HuH-7 (cell line): ENCODE measurements at regions not wholly inside any gene's neighbourhood (a gene's known extent, or its start where the extent isn't known, plus 50 kb on each side); places are given as distances from the start of the nearest gene placed in this dataset.
"Not testable (repeated sequence)": the region's sequence is repeated elsewhere in the genome, so short reads cannot be mapped to it uniquely, and the experiment has no call there.

Experiments used
- DNase-seq: peaks from one replicate; pipeline ENCODE4 v3.0.0; 2011; ENCODE audit warnings: low spot score

DNA sequence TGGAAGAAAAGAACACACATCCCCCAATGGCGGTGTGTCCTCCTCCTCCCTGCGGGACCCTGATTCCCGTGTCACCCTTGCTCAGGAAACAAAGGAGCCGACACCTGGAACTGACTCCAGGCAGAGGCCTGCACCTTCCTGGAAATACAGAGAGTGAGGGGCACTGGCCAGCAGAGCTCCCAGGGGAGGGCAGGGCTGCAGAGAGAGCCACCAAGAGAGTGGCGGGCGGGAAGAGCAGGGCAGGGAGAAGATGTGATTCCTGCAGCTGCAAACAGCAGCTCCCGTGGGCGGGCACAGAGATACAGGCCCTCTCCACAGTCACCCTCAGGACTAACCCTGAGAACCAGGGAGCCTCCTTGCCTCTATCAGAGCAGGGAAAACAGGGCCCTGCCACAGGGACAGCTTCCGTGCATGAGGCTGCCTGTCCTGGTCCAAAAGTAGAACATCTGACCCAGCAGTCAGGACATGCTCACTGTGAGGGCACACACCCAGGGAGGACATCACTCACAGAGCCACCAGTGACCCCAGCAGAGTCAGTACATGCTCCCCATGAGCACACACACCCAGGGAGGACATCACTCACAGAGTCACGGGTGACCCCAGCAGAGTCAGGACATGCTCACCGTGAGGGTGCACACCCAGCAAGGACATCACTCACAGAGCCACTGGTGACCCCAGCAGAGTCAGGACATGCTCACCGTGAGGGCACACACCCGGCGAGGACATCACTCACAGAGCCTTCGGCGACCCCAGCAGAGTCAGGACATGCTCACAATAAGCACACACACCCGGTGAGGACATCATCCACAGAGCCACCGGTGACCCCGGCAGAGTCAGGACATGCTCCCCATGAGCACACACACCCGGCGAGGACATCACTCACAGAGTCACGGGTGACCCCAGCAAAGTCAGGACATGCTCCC lies 193.1 kb downstream of the DLL1 start:
- DNase-seq = no peak

DNA sequence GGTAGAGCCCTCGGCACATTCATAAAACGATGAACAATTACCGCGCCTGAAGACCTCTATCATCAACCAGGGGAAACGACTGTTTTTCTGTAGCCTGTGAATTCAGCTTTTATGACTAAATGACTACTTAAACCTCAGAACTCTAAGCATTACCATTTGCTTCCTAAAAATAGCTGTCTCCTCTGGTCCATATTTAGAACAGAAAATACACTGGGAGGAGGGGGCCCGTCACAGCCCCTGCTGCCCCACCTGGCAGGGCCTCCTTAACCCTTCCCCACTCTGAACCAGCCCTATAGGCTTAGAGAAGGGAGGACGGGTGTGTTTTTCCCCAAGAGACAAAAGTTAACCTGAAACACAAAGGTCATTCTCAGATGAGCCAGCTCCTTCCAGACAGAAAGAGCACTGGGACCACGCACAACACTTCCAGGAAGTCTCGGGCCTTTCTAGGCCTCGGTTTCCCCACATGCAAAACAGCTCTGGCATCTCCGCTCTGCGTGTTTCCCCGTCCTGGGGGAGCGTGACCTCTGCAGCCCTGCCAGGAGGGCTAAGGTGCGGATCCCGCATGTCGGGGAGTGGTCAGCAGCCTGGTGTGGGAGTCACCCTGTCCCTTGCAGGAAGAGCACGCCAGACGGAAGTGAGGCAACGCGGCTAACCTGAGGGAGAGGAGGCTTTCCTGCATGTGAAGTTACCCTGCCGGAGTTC lies 193.9 kb downstream of the DLL1 start:
- DNase-seq = no peak

DNA sequence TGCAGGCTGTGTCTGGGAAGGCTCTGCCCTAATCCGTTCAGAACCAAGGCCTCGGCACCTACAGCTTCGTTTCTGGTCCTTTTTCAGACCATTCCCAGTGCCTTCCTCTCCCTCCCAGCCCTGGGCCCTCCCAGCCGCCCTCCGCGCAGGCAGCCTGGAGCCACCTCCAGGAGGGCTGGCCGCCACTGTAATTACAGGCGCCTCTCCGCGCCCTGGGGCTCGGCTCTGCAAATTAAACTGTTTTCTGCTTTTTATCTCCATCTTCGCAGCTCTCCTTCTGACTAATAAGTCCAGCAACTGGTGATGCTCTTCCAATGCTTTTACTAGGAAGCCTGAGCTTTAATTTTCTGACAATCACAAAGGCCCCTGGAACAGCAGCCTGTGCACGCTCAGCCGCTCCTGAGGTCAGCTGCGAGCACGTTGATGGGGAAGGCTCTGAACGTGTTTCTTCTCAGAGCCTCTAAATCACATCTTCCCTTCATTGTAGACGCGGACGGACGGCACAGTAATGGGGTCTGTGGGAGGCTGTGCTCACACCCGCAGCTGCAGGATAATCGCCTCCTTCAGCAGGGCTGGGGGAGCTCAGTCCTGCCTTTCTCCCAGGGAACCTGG lies 194.6 kb downstream of the DLL1 start:
- no peak for DNase-seq

DNA sequence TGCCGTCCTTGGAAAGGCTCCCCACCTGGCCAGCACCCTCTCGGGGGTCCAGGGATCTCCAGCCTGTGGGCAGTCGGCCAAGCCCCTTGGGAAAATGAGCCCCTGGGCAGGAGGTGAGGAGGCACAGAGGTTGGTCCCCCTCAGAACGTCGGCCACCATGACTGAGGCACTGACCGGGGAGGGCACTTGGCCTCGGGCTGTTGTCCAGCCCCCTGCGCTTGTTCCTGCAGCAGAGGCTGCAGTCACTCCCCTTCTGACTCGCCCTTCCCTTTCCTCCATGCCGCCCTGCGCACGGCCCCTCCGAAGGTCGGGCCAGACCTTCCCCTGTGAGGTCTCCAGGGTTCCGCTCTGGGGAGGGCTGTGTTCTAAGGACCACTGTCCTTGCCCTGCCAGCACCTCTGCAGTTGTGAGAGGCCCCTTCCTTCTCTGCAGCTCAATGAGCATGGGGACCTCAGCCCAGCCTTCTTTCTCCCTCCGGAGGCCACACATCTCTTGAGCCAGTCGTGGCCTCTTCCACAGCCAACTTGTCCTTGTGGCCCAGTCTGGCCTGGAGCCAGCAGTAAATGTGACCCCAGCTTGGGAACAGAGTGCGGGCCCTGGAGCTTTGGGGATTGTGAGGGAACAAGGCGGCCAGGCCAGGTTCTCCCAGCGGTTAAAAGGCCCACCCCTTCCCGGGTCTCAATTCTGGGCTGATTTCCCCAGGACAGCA lies 195.5 kb downstream of the DLL1 start:
- no peak for DNase-seq

DNA sequence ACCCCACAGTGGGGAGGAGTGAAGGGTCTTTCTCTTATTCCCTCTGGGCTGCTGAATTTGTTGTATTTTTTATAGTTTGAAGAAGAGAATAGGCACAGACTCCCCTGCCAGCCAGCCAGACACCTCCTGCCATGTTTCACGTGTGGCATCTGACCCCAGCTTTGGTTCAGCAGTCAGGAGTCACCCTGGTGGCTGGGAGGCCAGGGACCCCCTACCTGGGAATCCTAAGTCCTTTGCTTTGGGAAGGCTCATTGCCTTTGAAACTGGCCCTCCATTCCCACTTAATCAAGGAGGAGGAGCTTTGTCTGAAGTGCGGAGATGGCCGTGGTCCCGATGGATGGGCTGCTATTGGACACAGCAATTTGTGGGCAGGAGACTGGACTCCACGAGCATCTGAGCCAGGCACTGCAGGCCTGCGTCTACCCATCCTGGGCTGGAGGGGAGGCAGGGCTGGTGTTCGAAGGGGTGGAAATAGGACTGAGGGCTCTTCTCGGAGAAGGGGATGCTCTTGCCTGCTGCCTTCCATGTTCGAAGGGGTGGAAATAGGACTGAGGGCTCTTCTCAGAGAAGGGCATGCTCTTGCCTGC lies 196.1 kb downstream of the DLL1 start:
- no peak for DNase-seq

DNA sequence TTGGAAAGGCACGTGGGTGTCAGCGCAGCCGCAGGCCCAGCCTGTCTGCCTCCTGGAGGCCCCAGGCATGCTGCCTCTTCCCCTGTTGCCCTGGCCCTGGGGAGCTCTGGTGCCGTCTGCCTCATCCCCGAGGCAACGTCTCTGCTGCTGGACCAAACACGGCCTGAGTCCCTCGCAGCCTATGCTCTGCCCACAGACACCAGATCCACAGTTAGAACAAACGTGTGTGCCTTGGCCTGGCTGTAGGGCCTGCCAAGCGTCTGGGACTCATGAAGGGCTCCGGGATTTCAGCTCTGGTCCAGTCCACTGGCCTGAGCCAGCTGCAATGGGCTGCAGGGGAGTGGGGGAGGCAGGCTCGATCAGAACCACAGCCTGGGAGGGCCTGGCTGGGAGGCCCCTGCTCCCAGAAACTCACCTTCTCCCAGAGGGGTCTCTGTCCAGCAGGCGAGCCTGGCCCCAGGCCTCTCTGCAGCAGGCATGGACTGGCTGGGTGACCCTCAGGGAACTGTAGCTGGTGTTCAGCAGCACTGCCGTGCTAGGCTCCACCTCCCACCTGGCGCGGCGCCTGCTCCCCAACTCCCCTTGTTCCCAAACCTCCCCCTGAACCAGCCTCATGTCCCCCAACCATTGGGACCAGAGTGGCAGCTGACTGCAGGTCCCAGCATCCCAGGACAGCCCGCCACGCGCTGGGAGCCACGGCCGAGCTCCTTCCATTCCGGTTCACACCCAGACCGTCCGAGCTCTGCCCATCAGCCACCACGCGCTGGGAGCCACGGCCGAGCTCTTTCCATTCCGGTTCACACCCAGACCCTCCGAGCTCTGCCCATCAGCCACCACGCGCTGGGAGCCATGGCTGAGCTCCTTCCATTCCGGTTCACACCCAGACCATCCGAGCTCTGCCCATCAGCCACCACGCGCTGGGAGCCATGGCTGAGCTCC lies 197.0 kb downstream of the DLL1 start:
- no peak for DNase-seq

DNA sequence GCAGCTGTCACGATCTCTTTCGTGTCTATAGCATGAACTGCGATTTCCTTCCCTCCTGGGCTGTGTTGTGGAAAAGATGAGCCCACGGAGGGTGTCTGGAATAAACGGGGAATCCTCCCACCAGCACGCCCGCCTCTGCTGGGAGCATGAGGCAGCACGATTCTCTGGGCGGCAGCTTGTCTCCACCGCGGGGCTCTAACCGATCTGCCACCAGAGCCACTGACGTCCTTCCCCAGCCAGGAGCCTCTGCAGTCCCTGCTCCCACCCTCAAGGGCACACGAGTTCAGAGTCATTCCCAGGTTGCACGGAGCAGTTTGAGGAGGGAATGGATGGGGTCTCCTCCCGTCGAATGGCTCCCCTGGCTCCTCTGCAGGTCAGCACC lies 197.6 kb downstream of the DLL1 start:
- DNase-seq = no peak

DNA sequence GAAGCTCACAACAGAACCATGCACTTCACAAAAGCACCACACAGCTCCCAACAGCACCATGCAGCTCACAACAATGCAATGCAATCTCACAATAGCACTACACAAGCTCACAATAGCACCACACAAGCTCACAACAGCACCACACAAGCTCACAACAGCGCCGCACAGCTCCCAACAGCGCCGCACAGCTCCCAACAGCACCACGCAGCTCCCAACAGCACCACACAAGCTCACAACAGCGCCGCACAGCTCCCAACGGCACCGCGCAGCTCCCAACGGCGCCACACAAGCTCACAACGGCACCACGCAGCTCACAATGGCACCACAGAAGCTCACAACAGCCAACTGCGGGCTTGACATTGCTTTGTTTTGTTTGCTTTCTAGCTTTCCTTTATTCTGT lies 198.1 kb downstream of the DLL1 start:
- DNase-seq = no peak

DNA sequence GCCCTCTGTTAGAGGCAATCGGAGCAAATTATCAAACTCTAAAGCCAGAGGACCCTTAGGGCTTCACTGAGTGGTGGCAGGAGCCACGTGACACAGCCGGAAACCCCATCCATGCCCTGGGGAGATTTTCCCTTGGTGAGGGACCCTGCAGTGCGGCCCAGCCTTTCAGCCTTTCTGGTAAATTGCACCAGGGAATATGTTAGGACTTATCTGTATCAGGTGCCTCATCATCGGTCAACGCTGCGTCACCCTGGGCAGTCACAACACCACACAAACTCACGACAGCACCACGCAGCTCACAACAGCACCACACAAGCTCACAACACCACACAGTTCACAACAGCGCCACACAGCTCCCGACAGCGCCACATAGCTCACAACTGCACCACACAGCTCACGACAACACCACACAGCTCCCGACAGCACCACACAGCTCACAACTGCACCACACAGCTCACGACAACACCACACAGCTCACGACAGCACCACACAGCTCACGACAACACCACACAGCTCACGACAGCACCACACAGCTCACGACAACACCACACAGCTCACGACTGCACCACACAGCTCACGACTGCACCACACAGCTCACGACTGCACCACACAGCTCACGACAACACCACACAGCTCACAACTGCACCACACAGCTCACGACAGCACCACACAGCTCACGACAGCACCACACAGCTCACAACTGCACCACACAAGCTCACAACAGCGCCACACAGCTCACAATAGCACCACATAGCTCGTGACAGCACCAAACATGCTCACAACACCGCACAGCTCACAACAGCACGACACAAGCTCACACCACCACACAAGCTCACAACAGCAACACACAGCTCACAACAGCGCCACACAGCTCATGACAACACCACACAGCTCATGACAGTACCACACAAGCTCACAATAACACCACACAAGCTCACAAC lies 199.0 kb downstream of the DLL1 start:
- DNase-seq = no peak

DNA sequence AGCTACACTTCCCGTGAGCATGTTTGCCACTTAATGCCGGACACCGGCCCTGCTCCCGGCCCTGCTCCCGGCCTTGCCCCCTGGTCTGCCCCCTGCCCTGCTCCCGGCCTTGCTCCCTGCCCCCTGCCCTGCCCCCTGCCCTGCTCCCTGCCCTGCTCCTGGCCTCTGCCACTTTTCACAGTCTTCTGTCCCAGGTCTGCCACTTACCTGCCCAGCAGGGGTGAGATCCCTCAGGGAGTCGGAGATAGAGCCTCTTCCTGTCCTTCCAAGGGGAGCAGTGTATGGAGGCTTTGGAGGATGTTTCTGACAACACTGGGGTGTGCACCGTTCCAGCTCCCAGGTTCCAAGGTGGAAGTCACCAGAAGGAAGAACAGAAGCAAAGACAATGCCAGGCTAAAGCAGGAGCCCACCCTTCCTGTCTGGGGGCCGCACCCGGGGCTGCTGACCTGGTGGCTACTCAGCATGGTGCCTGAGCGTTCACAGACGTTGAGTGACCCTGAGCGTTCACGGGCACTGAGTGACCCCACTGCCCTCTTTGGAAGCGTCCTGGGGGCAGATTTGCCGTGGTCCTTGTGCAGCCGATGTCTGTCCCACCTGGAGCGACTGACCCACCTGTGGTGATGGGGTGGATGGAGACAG lies 199.8 kb downstream of the DLL1 start:
- DNase-seq = no peak

DNA sequence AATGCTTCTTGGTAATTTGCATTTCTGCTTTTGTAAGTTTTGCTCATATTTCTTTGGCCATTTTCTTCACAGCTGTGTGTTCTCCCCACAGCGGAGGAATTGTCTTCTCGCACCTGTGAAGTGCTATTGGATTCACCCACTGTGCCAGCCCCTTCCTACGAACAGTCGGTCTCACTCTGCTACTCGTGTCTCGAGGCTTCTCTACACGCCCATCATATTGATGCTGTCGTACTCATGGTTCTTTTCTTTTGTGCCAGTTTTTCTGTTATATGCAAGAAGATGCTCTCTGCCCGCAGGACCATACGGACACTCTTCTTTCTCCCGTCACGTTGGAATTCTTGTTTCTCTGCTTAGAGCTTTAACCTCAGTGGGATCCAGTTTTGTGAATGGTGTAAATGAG lies 200.3 kb downstream of the DLL1 start:
- DNase-seq = no peak

DNA sequence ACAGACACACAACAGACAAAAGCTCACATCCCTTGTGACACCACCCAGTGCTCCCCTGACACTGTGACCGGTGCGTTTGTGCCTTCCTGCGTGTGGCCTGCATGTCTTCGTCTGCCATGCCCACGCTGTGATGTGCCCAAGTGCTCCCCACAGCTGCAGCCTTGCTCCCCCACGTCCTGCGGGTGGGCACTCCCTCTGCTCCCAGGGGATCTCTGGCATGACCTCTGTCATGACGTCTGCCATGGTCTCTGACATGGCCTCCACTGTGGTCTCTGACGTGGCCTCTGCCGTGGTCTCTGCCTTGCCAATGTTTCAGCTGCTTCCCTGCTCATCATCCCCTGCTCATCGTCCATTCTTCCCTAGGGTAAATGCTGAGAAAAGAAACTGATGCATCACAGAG lies 200.9 kb downstream of the DLL1 start:
- no peak for DNase-seq

DNA sequence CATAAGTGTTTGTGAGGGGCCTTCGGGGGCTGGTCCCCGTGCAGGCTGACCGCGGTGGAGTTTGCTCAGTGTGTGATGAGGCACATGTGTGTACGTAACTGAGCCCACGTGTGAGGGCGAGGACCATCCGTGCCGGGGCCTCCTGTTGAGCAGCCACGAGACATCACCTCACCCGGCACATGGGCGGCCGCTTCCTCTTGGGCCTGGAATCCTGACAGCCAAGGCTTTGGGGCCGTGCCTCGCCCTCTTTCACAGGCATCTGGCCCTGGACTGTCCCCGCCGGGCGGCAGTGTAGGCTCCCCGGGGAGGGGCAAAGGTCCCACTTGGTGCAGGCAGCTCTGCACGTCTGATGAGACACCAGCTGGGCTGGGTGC lies 202.3 kb downstream of the DLL1 start:
- no peak for DNase-seq

DNA sequence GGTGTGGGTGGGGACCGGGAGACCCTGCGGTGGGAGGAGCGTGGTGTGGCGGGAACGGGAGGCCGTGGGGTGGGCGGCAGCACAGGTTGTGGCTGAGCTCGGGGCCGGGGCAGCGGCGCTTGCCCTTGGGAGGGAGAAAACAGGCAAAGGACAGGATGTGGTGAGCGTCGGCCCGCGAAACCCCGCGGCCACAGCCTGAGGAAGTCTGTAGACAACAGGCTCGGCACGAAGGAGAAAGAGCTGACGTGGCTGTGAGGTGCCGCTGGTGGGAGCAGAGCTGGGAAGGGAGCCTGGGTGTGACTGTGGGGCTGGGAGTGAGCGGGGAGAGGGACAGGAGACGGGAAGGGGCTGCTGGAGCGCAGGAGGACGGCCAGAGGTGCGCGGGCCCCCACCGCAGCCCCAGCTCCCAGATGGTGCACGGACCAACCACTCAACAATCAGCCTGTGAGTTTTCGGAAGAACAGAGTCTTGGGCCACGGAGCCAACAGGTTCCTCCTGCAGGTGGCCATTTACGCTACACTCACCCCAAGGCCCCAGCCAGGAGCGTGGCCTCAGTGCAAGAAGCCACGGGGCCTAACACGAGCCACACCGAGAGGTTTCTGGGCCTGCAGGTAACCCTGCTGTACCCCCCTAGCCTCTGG lies 202.8 kb downstream of the DLL1 start:
- DNase-seq = no peak

DNA sequence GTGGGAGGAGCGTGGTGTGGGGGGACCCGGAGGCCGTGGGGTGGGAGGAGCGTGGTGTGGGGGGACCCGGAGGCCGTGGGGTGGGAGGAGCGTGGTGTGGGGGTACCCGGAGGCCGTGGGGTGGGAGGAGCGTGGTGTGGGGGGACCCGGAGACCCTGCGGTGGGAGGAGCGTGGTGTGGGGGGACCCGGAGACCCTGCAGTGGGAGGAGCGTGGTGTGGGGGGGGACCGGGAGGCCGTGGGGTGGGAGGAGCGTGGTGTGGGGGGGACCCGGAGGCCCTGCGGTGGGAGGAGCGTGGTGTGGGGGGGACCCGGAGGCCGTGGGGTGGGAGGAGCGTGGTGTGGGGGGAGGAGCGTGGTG lies 203.5 kb downstream of the DLL1 start:
- DNase-seq = not testable (repeated sequence)

DNA sequence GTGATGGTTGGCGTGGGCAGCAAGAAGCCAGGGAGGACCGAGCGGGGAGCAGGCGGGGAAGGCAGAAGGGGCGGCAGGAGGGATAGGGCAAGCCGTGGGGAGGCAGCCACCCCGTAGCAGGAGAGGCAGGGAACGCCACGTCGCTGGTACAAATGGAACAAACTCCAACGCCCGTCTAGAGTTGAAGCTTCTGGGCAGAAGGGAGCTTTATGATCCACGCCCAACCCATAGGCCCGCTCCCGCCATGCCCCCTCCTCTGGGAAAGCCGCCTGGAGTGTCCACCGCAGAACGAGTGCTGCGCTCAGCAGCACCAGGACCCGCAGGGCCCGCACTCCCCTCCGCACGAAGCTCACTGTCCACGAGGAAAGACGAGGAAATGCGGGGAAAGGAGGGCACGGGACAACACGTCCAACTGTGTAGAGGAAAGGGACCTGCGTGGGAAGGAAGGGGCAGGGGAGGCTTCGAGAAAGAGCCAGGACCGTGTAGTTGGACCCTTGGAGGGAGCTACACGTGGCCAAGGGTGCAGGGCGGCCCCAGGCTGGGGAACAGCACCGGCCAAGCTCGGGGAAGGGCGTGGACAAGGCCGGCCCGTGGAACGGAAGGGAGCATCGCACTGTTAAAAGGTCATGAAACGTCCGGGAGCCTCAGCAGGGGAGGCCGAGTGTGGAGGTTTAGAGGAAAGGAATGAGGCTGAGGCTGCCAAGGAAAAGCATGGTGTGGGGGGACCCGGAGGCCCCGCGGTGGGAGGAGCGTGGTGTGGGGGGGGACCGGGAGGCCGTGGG lies 204.0 kb downstream of the DLL1 start:
- DNase-seq = no peak

DNA sequence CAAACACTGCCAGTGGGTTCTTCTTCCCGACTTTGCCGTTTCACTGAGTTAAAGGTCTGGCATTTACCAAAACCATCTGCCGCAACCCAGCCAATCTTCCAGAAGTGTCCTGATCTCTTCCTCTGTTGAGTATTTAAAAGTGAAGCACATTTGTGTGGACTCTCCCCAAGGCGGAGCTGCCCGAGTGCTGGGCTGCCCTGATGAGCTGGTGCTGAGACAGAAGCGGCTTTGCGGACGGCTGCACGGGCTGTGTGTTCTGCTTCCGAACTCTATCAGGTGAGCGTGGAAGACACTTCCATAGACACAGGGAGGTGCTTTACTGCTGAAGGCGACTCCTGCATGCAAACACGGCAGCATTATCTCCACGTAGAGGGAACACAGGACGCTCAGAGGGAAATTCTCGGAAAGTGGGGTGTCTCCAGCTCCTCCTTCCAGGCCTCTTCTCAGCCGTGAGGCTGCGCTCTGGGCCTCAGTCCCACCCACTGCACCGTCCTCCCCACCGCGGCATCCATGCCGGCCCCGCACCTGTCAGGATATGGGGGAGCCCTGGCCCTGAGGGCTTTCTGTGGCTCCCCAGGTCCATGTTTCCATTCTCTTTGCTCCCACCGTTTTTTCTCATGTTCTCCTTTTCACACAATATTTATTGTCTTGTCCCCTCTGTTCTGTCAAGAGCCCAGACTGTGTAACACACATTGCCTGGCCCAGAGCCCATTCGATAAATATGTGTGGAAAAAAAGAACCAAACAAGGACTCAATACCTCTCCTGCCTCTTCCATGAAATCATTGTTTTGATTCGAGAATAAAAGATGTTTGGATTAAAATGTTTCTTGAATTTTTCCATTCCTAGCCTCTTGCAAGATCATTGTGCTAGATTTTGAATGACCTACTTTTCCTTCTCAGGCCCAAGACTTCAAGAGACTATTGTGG lies 205.1 kb downstream of the DLL1 start:
- DNase-seq = no peak
